ENCODE measurements at regions not wholly inside any gene's neighbourhood (a gene's known extent, or its start where the extent isn't known, plus 50 kb on each side); places are given as distances from the start of the nearest gene placed in this dataset.

DNA sequence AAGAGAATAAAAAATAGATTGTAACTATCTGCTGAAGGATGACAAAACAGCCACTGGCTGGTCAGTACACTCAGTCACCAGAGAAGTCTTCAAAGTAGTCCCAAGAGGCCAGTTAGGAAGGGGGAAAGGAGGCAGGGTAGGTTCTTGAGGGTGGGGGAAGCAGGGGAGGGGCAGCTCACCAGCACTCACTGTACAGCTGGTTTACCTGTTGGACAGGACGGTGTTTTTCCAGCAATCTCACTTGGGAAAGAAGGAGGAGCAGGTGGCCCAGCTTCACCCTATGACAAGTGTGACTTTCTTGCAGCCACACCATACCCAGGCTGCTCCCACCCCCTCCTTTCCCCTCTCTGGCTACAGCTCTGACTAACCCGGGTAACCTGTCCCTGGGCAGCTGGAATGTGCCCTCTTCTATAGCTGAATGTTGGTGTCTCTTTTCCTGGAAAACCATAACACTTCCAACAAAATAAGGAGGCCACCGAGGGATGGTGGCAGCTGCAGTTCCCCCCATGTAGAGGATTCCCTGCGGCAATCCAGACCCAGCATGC lies 203.4 kb upstream of the NSMCE3 start:
- Histone ChIP-seq H3K9me3 (ENCODE audit: low read length) (peaks cover 4% of the 10 kb centered on the region), H3K4me1 (ENCODE audit: low read length) (no peaks in the 10 kb centered on the region), H3K9me2 (replicated peaks; ENCODE audit: insufficient read depth, low read length) (no peaks in the 10 kb centered on the region), H3K79me2 (ENCODE audit: low read length) (no peaks in the 10 kb centered on the region), H3K36me3 (ENCODE audit: insufficient read depth, low read length) (no peaks in the 10 kb centered on the region), H3K9ac (ENCODE audit: low read length) (no peak overlapping the region), H3K27me3 (ENCODE audit: low read length) (no peaks in the 10 kb centered on the region), H2AFZ (ENCODE audit: low read length) (no peak overlapping the region), H3K27ac (ENCODE audit: low read length) (no peak overlapping the region), H4K20me1 (ENCODE audit: insufficient read depth, low read depth, low read length) (no peaks in the 10 kb centered on the region), H3K4me3 (ENCODE audit: low read length) (no peak overlapping the region), H3K4me2 (ENCODE audit: low read depth, low read length, poor library complexity, severe bottlenecking) (no peak overlapping the region)
- no peak for DNase-seq

GRCh38 chr15:29471757-29472156 lies 202.1 kb upstream of the NSMCE3 start:
- H3K36me3 ChIP-seq (ENCODE audit: insufficient read depth, low read length), result no peaks in the 10 kb centered on the region

GRCh38 chr15:29471306-29471705 lies 201.7 kb upstream of the NSMCE3 start:
- H3K79me2 ChIP-seq (ENCODE audit: low read length), result no peaks in the 10 kb centered on the region
- no peaks in the 10 kb centered on the region for H4K20me1 ChIP-seq (ENCODE audit: insufficient read depth, low read depth, low read length)
- peaks cover 15% of the 10 kb centered on the region for H3K9me3 ChIP-seq (ENCODE audit: low read length)
- no peaks in the 10 kb centered on the region for H3K9me2 ChIP-seq (replicated peaks; ENCODE audit: insufficient read depth, low read length)
- no peaks in the 10 kb centered on the region for H3K27me3 ChIP-seq (ENCODE audit: low read length)
- H3K27ac ChIP-seq (ENCODE audit: low read length), result no peak overlapping the region
- DNase-seq, result no peak
- no peaks in the 10 kb centered on the region for H3K36me3 ChIP-seq (ENCODE audit: insufficient read depth, low read length)
- no peak overlapping the region for H3K4me2 ChIP-seq (ENCODE audit: low read depth, low read length, poor library complexity, severe bottlenecking)
- H3K9ac ChIP-seq (ENCODE audit: low read length), result no peak overlapping the region
- no peak overlapping the region for H3K4me3 ChIP-seq (ENCODE audit: low read length)
- no peak overlapping the region for H2AFZ ChIP-seq (ENCODE audit: low read length)
- H3K4me1 ChIP-seq (ENCODE audit: low read length), result no peaks in the 10 kb centered on the region

More at GRCh38 chr15:29471757-29472156, 202.1 kb upstream of the NSMCE3 start:
- Histone ChIP-seq H3K27ac (ENCODE audit: low read length) (no peak overlapping the region), H4K20me1 (ENCODE audit: insufficient read depth, low read depth, low read length) (no peaks in the 10 kb centered on the region), H3K9ac (ENCODE audit: low read length) (no peak overlapping the region), H3K4me2 (ENCODE audit: low read depth, low read length, poor library complexity, severe bottlenecking) (no peak overlapping the region), H3K79me2 (ENCODE audit: low read length) (no peaks in the 10 kb centered on the region), H2AFZ (ENCODE audit: low read length) (no peak overlapping the region), H3K4me3 (ENCODE audit: low read length) (no peak overlapping the region), H3K27me3 (ENCODE audit: low read length) (no peaks in the 10 kb centered on the region), H3K9me2 (replicated peaks; ENCODE audit: insufficient read depth, low read length) (no peaks in the 10 kb centered on the region), H3K4me1 (ENCODE audit: low read length) (no peaks in the 10 kb centered on the region), H3K9me3 (ENCODE audit: low read length) (peaks cover 15% of the 10 kb centered on the region)
- DNase-seq, result no peak

GRCh38 chr15:29470794-29471193 lies 201.2 kb upstream of the NSMCE3 start:
- H2AFZ ChIP-seq (ENCODE audit: low read length), result no peak overlapping the region
- no peak overlapping the region for H3K4me3 ChIP-seq (ENCODE audit: low read length)
- no peaks in the 10 kb centered on the region for H4K20me1 ChIP-seq (ENCODE audit: insufficient read depth, low read depth, low read length)
- peaks cover 18% of the 10 kb centered on the region for H3K9me3 ChIP-seq (ENCODE audit: low read length)
- no peak for DNase-seq
- H3K36me3 ChIP-seq (ENCODE audit: insufficient read depth, low read length), result no peaks in the 10 kb centered on the region
- no peaks in the 10 kb centered on the region for H3K4me1 ChIP-seq (ENCODE audit: low read length)
- H3K27me3 ChIP-seq (ENCODE audit: low read length), result no peaks in the 10 kb centered on the region
- H3K9me2 ChIP-seq (replicated peaks; ENCODE audit: insufficient read depth, low read length), result no peaks in the 10 kb centered on the region
- no peak overlapping the region for H3K9ac ChIP-seq (ENCODE audit: low read length)
- H3K27ac ChIP-seq (ENCODE audit: low read length), result no peak overlapping the region
- H3K4me2 ChIP-seq (ENCODE audit: low read depth, low read length, poor library complexity, severe bottlenecking), result no peak overlapping the region
- no peaks in the 10 kb centered on the region for H3K79me2 ChIP-seq (ENCODE audit: low read length)

- no peaks in the 10 kb centered on the region for H3K9me2 ChIP-seq (replicated peaks; ENCODE audit: insufficient read depth, low read length)
- no peak overlapping the region for H3K27ac ChIP-seq (ENCODE audit: low read length)
- H2AFZ ChIP-seq (ENCODE audit: low read length), result no peak overlapping the region
- H3K4me3 ChIP-seq (ENCODE audit: low read length), result no peak overlapping the region
- H3K9ac ChIP-seq (ENCODE audit: low read length), result no peak overlapping the region
- no peaks in the 10 kb centered on the region for H3K36me3 ChIP-seq (ENCODE audit: insufficient read depth, low read length)
- H4K20me1 ChIP-seq (ENCODE audit: insufficient read depth, low read depth, low read length), result no peaks in the 10 kb centered on the region
- H3K9me3 ChIP-seq (ENCODE audit: low read length), result peaks cover 16% of the 10 kb centered on the region
- no peaks in the 10 kb centered on the region for H3K27me3 ChIP-seq (ENCODE audit: low read length)
- no peaks in the 10 kb centered on the region for H3K79me2 ChIP-seq (ENCODE audit: low read length)
- DNase-seq, result no peak
- H3K4me2 ChIP-seq (ENCODE audit: low read depth, low read length, poor library complexity, severe bottlenecking), result no peak overlapping the region
- no peaks in the 10 kb centered on the region for H3K4me1 ChIP-seq (ENCODE audit: low read length)
Measured at GRCh38 chr15:29470311-29470710, 200.7 kb upstream of the NSMCE3 start.

- Histone ChIP-seq H3K9me3 (ENCODE audit: low read length) (peaks cover 16% of the 10 kb centered on the region), H3K27ac (ENCODE audit: low read length) (no peak overlapping the region), H3K27me3 (ENCODE audit: low read length) (no peaks in the 10 kb centered on the region), H3K79me2 (ENCODE audit: low read length) (no peaks in the 10 kb centered on the region), H3K9me2 (replicated peaks; ENCODE audit: insufficient read depth, low read length) (no peaks in the 10 kb centered on the region), H3K36me3 (ENCODE audit: insufficient read depth, low read length) (no peaks in the 10 kb centered on the region), H3K9ac (ENCODE audit: low read length) (no peak overlapping the region), H3K4me2 (ENCODE audit: low read depth, low read length, poor library complexity, severe bottlenecking) (no peak overlapping the region), H3K4me1 (ENCODE audit: low read length) (no peaks in the 10 kb centered on the region), H4K20me1 (ENCODE audit: insufficient read depth, low read depth, low read length) (no peaks in the 10 kb centered on the region), H2AFZ (ENCODE audit: low read length) (no peak overlapping the region), H3K4me3 (ENCODE audit: low read length) (no peak overlapping the region)
- DNase-seq, result no peak
Measured at GRCh38 chr15:29468899-29469298, 199.3 kb upstream of the NSMCE3 start.

GRCh38 chr15:29467091-29467490 lies 197.5 kb upstream of the NSMCE3 start:
- H3K36me3 ChIP-seq (ENCODE audit: insufficient read depth, low read length), result no peaks in the 10 kb centered on the region
- peaks cover 16% of the 10 kb centered on the region for H3K9me3 ChIP-seq (ENCODE audit: low read length)
- no peaks in the 10 kb centered on the region for H3K79me2 ChIP-seq (ENCODE audit: low read length)
- H2AFZ ChIP-seq (ENCODE audit: low read length), result no peak overlapping the region
- DNase-seq, result no peak
- no peak overlapping the region for H3K27ac ChIP-seq (ENCODE audit: low read length)
- no peak overlapping the region for H3K4me3 ChIP-seq (ENCODE audit: low read length)
- no peak overlapping the region for H3K9ac ChIP-seq (ENCODE audit: low read length)
- H3K4me2 ChIP-seq (ENCODE audit: low read depth, low read length, poor library complexity, severe bottlenecking), result no peak overlapping the region
- no peaks in the 10 kb centered on the region for H4K20me1 ChIP-seq (ENCODE audit: insufficient read depth, low read depth, low read length)
- no peaks in the 10 kb centered on the region for H3K9me2 ChIP-seq (replicated peaks; ENCODE audit: insufficient read depth, low read length)
- no peaks in the 10 kb centered on the region for H3K27me3 ChIP-seq (ENCODE audit: low read length)
- H3K4me1 ChIP-seq (ENCODE audit: low read length), result no peaks in the 10 kb centered on the region

GRCh38 chr15:29466292-29466691 lies 196.7 kb upstream of the NSMCE3 start:
- Histone ChIP-seq H2AFZ (ENCODE audit: low read length) (no peak overlapping the region), H3K9me3 (ENCODE audit: low read length) (peaks cover 20% of the 10 kb centered on the region), H3K36me3 (ENCODE audit: insufficient read depth, low read length) (no peaks in the 10 kb centered on the region), H3K9me2 (replicated peaks; ENCODE audit: insufficient read depth, low read length) (no peaks in the 10 kb centered on the region), H3K27ac (ENCODE audit: low read length) (no peak overlapping the region), H3K4me3 (ENCODE audit: low read length) (no peak overlapping the region), H3K9ac (ENCODE audit: low read length) (no peak overlapping the region), H3K4me2 (ENCODE audit: low read depth, low read length, poor library complexity, severe bottlenecking) (no peak overlapping the region), H3K27me3 (ENCODE audit: low read length) (no peaks in the 10 kb centered on the region), H3K79me2 (ENCODE audit: low read length) (no peaks in the 10 kb centered on the region), H4K20me1 (ENCODE audit: insufficient read depth, low read depth, low read length) (no peaks in the 10 kb centered on the region), H3K4me1 (ENCODE audit: low read length) (no peaks in the 10 kb centered on the region)
- no peak for DNase-seq

DNA sequence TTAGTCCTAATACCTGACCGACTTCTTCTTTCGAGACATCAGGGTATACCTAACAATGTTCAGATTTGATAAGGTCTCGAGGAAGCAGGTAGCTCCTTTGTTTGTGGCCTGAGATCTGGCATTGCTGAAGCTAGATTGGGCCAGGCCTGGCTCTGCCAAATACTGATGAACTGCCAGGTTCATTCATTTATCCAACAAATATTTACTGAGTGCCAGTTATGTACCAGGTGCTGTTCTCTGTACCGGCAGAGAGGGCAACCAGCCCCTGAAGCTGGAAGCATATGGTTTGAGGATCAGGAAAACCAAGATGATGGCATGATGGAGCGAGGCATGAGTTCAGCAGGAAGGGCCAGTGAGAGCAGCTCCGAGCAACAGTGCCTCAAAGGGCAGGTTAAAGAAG lies 196.2 kb upstream of the NSMCE3 start:
- H3K9me3 ChIP-seq (ENCODE audit: low read length), result peaks cover 20% of the 10 kb centered on the region
- no peaks in the 10 kb centered on the region for H3K79me2 ChIP-seq (ENCODE audit: low read length)
- H3K27ac ChIP-seq (ENCODE audit: low read length), result no peak overlapping the region
- H3K9me2 ChIP-seq (replicated peaks; ENCODE audit: insufficient read depth, low read length), result no peaks in the 10 kb centered on the region
- no peak overlapping the region for H3K4me2 ChIP-seq (ENCODE audit: low read depth, low read length, poor library complexity, severe bottlenecking)
- no peaks in the 10 kb centered on the region for H3K36me3 ChIP-seq (ENCODE audit: insufficient read depth, low read length)
- no peak overlapping the region for H2AFZ ChIP-seq (ENCODE audit: low read length)
- H4K20me1 ChIP-seq (ENCODE audit: insufficient read depth, low read depth, low read length), result no peaks in the 10 kb centered on the region
- no peak overlapping the region for H3K9ac ChIP-seq (ENCODE audit: low read length)
- no peaks in the 10 kb centered on the region for H3K4me1 ChIP-seq (ENCODE audit: low read length)
- DNase-seq, result no peak
- H3K27me3 ChIP-seq (ENCODE audit: low read length), result no peaks in the 10 kb centered on the region
- H3K4me3 ChIP-seq (ENCODE audit: low read length), result no peak overlapping the region

All from Karpas-422 (cell line).